GM12878 (cell line): ENCODE measurements at regions not wholly inside any gene's neighbourhood (a gene's known extent, or its start where the extent isn't known, plus 50 kb on each side); places are given as distances from the start of the nearest gene placed in this dataset.

ENCODE experiments used
- ATAC-seq: fragments of 200-7000 bp; cut with Tn5 transposase; 3 replicates; pipeline ENCODE4 v1.9.1; 2020; ENCODE audit warnings: mild to moderate bottlenecking, moderate library complexity
- BruUV-seq: library from RNA; stranded (reverse); fragments of 400-500 nt; replicated peaks from 2 replicates; lab custom pipeline; 2021; lab: Mats Ljungman, UMichigan
- CTCF ChIA-PET: fragments of 300-600 bp; sonication (Branson Sonifier 250); formaldehyde crosslinking; extraction: SDS; loops from one replicate; lab custom pipeline; 2021; ENCODE audit warnings: inconsistent platforms; lab: Yijun Ruan, JAX
- POLR2A ChIA-PET: fragments of 350-600 bp; formaldehyde crosslinking; extraction: SDS; loops from one replicate; lab custom pipeline; 2021; ENCODE audit warnings: inconsistent platforms; lab: Charles Lee
- RAD21 ChIA-PET: fragments of 300-600 bp; sonication (Branson Sonifier 250); formaldehyde crosslinking; loops from one replicate; lab custom pipeline; 2023; ENCODE audit warnings: antibody characterized with exemption; ENCODE audit not compliant: unreplicated experiment; lab: Charles Lee
- SMC1A ChIA-PET: fragments of 300-600 bp; sonication (Branson Sonifier 250); formaldehyde crosslinking; loops from one replicate; lab custom pipeline; 2023; ENCODE audit not compliant: unreplicated experiment, uncharacterized antibody; lab: Charles Lee
- DNase-seq: peaks from one replicate; pipeline ENCODE4 v3.0.0-alpha.2; 2011; ENCODE audit warnings: low read depth, low spot score
- FAIRE-seq: peaks from 3 replicates; lab custom pipeline; 2011; peaks lifted over from hg19 to GRCh38; lab: Jason Lieb, UNC
- H2AFZ ChIP-seq: 2 replicates; pipeline ENCODE4 v1.6.0; 2011; ENCODE audit warnings: low read depth, low read length, control low read depth; ENCODE audit not compliant: control insufficient read depth
- H3K27ac ChIP-seq: 2 replicates; pipeline ENCODE4 v1.5.1; 2011; ENCODE audit warnings: control low read depth; ENCODE audit not compliant: control insufficient read depth, insufficient read depth
- H3K27me3 ChIP-seq, 2 experiments: replicated peaks in 1 of 2; 2 replicates each; pipeline versions ENCODE4 v1.6.0 to v1.6.1; 2011; ENCODE audit warnings: low read length in 1 of 2; ENCODE audit not compliant: control insufficient read depth in 2 of 2, insufficient read depth in 2 of 2
- H3K36me3 ChIP-seq, 2 experiments: 2 replicates each; pipeline ENCODE4 v1.5.1; 2011; ENCODE audit warnings: low read length in 1 of 2; ENCODE audit not compliant: control insufficient read depth in 2 of 2, insufficient read depth in 2 of 2
- H3K4me1 ChIP-seq: 2 replicates; pipeline ENCODE4 v1.6.1; 2011; ENCODE audit warnings: mild to moderate bottlenecking, low read length, moderate library complexity, mixed read lengths; ENCODE audit not compliant: control insufficient read depth, insufficient read depth
- H3K4me2 ChIP-seq: 2 replicates; pipeline ENCODE4 v1.6.0; 2011; ENCODE audit warnings: control low read depth; ENCODE audit not compliant: control insufficient read depth, insufficient read depth
- H3K4me3 ChIP-seq: fragments of 200-600 bp; sonication (generic); 2 replicates; pipeline ENCODE4 v1.5.1; 2016
- H3K79me2 ChIP-seq: 2 replicates; pipeline ENCODE4 v1.6.0; 2011; ENCODE audit warnings: low read length; ENCODE audit not compliant: control insufficient read depth, insufficient read depth
- H3K9ac ChIP-seq: 2 replicates; pipeline ENCODE4 v1.8.0; 2011; ENCODE audit warnings: low read length, control low read depth, mixed read lengths; ENCODE audit not compliant: control insufficient read depth, insufficient read depth
- H3K9me3 ChIP-seq: replicated peaks from 3 replicates; pipeline ENCODE4 v1.5.1; 2011; ENCODE audit warnings: mild to moderate bottlenecking, low read length; ENCODE audit not compliant: control insufficient read depth, insufficient read depth
- H4K20me1 ChIP-seq: 2 replicates; pipeline ENCODE4 v1.6.0; 2011; ENCODE audit not compliant: control insufficient read depth, insufficient read depth
- CBX5 ChIP-seq: sonication (generic); IDR thresholded peaks from 2 replicates; pipeline ENCODE4 v1.6.1; 2016; ENCODE audit warnings: low read depth, moderate library complexity, mild to moderate bottlenecking, inconsistent platforms
- CHD1 ChIP-seq: IDR thresholded peaks from 2 replicates; pipeline ENCODE4 v1.6.1; 2012; ENCODE audit warnings: low read depth, low read length, improper control_type of control experiment
- GATAD2B ChIP-seq: fragments of 450-650 bp; conservative IDR thresholded peaks from 2 replicates; pipeline ENCODE4 v1.6.1; 2017; ENCODE audit warnings: low read depth, mild to moderate bottlenecking, moderate library complexity
- HDAC2 ChIP-seq: fragments of 200-600 bp; sonication (generic); IDR thresholded peaks from 2 replicates; pipeline ENCODE4 v1.6.1; 2017
- IKZF1 ChIP-seq: fragments of 450-650 bp; conservative IDR thresholded peaks from 2 replicates; pipeline ENCODE4 v1.6.1; 2017; ENCODE audit warnings: antibody characterized with exemption, mild to moderate bottlenecking
- MXI1 ChIP-seq: fragments of 150-350 bp; IDR thresholded peaks from 2 replicates; pipeline ENCODE4 v1.6.1; 2011; ENCODE audit warnings: low read depth, mild to moderate bottlenecking, inconsistent platforms, low read length, improper control_type of control experiment
- NFIC ChIP-seq: IDR thresholded peaks from 2 replicates; pipeline ENCODE4 v1.6.1; 2012; ENCODE audit warnings: low read depth, mild to moderate bottlenecking, inconsistent platforms, low read length, moderate library complexity
- NR2C1 ChIP-seq: fragments of 450-650 bp; IDR thresholded peaks from 2 replicates; pipeline ENCODE4 v1.6.1; 2017; ENCODE audit warnings: antibody characterized with exemption, mild to moderate bottlenecking, moderate library complexity
- RAD51 ChIP-seq: fragments of 450-650 bp; IDR thresholded peaks from 2 replicates; pipeline ENCODE4 v1.6.1; 2016; ENCODE audit warnings: moderate library complexity, mild to moderate bottlenecking, inconsistent platforms
- SUZ12 ChIP-seq: fragments of 200-600 bp; sonication (generic); IDR thresholded peaks from one replicate; pipeline ENCODE4 v1.6.1; 2018; ENCODE audit warnings: antibody characterized with exemption, mild to moderate bottlenecking; ENCODE audit not compliant: unreplicated experiment
- TCF3 ChIP-seq: IDR thresholded peaks from 2 replicates; pipeline ENCODE4 v1.6.1; 2012; ENCODE audit warnings: low read depth, mild to moderate bottlenecking, low read length, borderline replicate concordance; ENCODE audit not compliant: insufficient read depth
- ZNF207 ChIP-seq: fragments of 450-650 bp; IDR thresholded peaks from 2 replicates; pipeline ENCODE4 v1.6.1; 2014; ENCODE audit warnings: antibody characterized with exemption, mild to moderate bottlenecking, borderline replicate concordance
- WGBS: methylation state at CpG from one replicate; pipeline ENCODE4 v1.1.6; 2016; ENCODE audit warnings: low lambda C conversion rate; ENCODE audit not compliant: insufficient replicate concordance, insufficient coverage; ENCODE audit errors: missing lambda C conversion rate; 5-methylcytosine and 5-hydroxymethylcytosine counted together
- in situ Hi-C: fragments of 300-500 bp; cut with MboI; formaldehyde crosslinking; loops from 9 replicates; pipeline ENCODE4 v1.14.3; 2018; ENCODE audit warnings: mixed read lengths
- intact Hi-C: fragments of 100-400 bp; cut with micrococcal nuclease; formaldehyde crosslinking; loops from one replicate; pipeline ENCODE4 v1.14.2; 2022; ENCODE audit not compliant: unreplicated experiment
- TF ChIP-seq, protein P1 (sequence below): IDR thresholded peaks from 2 replicates; pipeline ENCODE4 v1.6.1; 2012; ENCODE audit warnings: low read length, inconsistent platforms
- TF ChIP-seq, protein P2 (sequence below): fragments of 450-650 bp; IDR thresholded peaks from 2 replicates; pipeline ENCODE4 v1.6.1; 2018; ENCODE audit warnings: borderline replicate concordance, mild to moderate bottlenecking; ENCODE audit not compliant: partially characterized antibody
- TF ChIP-seq, protein P3 (sequence below): fragments of 450-650 bp; IDR thresholded peaks from 2 replicates; pipeline ENCODE4 v1.6.1; 2016; ENCODE audit warnings: mild to moderate bottlenecking
- TF ChIP-seq, protein P4 (sequence below): fragments of 450-650 bp; conservative IDR thresholded peaks from 2 replicates; pipeline ENCODE4 v1.6.1; 2017; ENCODE audit warnings: mild to moderate bottlenecking, moderate library complexity

DNA sequence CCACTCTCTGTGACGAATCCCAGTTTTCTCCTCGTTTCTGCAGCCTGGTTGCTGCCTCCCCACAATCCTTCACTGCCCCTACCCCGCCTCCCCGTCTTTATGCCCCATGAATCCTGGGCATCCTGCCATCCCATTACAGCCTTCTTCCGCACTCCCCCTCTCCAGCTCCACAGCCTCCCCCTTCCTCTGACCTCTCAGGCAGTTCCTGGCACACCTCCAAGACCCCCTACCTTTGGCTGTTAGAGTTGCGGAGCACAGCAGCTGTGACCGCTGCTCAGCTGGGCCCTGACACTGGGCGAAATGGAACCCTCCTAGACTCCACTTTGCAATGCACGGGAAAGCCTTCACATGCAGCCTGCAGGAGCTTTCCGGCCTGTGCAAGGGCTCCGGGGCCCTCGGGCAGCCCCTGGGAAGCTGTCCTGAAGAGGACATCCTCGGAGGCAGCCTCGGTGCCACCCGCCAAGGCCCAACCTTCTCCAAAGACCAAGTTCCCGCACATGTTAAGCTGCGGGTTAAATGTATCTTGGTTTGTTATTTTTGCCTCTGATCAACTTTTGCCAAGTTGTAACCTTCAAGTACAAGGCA lies 400.7 kb upstream of the MKI67 start (continued):
- TF ChIP-seq IKZF1 (no peak), SUZ12 (no peak), NFIC (no peak), TCF3 (no peak), ZNF207 (no peak), NR2C1 (no peak)
- TF ChIP-seq, protein P1, sequence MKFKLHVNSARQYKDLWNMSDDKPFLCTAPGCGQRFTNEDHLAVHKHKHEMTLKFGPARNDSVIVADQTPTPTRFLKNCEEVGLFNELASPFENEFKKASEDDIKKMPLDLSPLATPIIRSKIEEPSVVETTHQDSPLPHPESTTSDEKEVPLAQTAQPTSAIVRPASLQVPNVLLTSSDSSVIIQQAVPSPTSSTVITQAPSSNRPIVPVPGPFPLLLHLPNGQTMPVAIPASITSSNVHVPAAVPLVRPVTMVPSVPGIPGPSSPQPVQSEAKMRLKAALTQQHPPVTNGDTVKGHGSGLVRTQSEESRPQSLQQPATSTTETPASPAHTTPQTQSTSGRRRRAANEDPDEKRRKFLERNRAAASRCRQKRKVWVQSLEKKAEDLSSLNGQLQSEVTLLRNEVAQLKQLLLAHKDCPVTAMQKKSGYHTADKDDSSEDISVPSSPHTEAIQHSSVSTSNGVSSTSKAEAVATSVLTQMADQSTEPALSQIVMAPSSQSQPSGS = no peak
- TF ChIP-seq, protein P2, sequence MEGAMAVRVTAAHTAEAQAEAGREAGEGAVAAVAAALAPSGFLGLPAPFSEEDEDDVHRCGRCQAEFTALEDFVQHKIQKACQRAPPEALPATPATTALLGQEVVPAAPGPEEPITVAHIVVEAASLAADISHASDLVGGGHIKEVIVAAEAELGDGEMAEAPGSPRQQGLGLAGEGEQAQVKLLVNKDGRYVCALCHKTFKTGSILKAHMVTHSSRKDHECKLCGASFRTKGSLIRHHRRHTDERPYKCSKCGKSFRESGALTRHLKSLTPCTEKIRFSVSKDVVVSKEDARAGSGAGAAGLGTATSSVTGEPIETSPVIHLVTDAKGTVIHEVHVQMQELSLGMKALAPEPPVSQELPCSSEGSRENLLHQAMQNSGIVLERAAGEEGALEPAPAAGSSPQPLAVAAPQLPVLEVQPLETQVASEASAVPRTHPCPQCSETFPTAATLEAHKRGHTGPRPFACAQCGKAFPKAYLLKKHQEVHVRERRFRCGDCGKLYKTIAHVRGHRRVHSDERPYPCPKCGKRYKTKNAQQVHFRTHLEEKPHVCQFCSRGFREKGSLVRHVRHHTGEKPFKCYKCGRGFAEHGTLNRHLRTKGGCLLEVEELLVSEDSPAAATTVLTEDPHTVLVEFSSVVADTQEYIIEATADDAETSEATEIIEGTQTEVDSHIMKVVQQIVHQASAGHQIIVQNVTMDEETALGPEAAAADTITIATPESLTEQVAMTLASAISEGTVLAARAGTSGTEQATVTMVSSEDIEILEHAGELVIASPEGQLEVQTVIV = no peak

DNA sequence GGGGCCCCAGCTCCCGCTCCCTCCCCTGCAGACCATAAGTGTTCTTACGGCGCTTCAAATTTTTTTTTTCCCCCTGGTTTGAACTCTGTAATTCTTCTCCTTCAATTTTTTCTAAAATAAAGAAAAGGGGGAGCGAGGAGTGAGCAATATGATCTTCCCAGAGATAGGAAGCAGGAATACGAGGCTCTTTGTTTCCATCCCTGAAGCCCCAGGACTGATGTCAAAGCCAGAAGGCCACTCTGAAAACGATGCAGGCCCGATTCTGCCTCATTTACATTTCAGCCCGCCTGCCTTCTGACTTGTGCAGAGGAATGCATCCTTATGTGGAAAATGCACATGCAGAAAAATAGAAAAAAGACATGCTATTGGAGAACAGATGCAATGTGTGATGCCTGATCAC lies 401.5 kb upstream of the MKI67 start:
- Histone ChIP-seq H4K20me1 (no peaks in the 10 kb centered on the region), H2AFZ (no peak overlapping the region), H3K4me2 (no peak overlapping the region), H3K4me3 (no peak overlapping the region), H3K9ac (no peak overlapping the region), H3K27ac (no peak overlapping the region), H3K4me1 (no peaks in the 10 kb centered on the region), H3K79me2 (no peaks in the 10 kb centered on the region), H3K27me3 (0 out of 4 replicates have a peak, but pooled peaks cover 0 to 2% of the 10 kb centered on the region in 2 experiments)
- CTCF ChIA-PET = no interaction called here
- POLR2A ChIA-PET = no interaction called here
- DNase-seq (no peak), ATAC-seq (no peak)
- SMC1A ChIA-PET = no interaction called here
- intact Hi-C loops = no loop called here
- RAD21 ChIA-PET = no interaction called here
- TF ChIP-seq CBX5 (no peak), HDAC2 (no peak), MXI1 (no peak), GATAD2B (no peak), RAD51 (no peak), CHD1 (no peak)
- TF ChIP-seq, protein P3, sequence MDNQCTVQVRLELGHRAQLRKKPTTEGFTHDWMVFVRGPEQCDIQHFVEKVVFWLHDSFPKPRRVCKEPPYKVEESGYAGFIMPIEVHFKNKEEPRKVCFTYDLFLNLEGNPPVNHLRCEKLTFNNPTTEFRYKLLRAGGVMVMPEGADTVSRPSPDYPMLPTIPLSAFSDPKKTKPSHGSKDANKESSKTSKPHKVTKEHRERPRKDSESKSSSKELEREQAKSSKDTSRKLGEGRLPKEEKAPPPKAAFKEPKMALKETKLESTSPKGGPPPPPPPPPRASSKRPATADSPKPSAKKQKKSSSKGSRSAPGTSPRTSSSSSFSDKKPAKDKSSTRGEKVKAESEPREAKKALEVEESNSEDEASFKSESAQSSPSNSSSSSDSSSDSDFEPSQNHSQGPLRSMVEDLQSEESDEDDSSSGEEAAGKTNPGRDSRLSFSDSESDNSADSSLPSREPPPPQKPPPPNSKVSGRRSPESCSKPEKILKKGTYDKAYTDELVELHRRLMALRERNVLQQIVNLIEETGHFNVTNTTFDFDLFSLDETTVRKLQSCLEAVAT = no peak
- TF ChIP-seq, protein P4, sequence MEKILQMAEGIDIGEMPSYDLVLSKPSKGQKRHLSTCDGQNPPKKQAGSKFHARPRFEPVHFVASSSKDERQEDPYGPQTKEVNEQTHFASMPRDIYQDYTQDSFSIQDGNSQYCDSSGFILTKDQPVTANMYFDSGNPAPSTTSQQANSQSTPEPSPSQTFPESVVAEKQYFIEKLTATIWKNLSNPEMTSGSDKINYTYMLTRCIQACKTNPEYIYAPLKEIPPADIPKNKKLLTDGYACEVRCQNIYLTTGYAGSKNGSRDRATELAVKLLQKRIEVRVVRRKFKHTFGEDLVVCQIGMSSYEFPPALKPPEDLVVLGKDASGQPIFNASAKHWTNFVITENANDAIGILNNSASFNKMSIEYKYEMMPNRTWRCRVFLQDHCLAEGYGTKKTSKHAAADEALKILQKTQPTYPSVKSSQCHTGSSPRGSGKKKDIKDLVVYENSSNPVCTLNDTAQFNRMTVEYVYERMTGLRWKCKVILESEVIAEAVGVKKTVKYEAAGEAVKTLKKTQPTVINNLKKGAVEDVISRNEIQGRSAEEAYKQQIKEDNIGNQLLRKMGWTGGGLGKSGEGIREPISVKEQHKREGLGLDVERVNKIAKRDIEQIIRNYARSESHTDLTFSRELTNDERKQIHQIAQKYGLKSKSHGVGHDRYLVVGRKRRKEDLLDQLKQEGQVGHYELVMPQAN = no peak
- TF ChIP-seq, all 136 proteins: peak for 0
- in situ Hi-C loops = no loop called here
- WGBS = 7% methylated on average over 6 of the region's 8 CpGs
- Histone ChIP-seq H3K9me3 (no peaks in the 10 kb centered on the region), H3K36me3 (no peaks in the 10 kb centered on the region)
- no TSS peak for BruUV-seq
- no peak for FAIRE-seq
